IPS DF 4.7 (cell line): ENCODE measurements at regions not wholly inside any gene's neighbourhood (a gene's known extent, or its start where the extent isn't known, plus 50 kb on each side); places are given as distances from the start of the nearest gene placed in this dataset.

ENCODE experiments used
- DNase-seq: peaks from one replicate; pipeline ENCODE4 v3.0.0-alpha.2; 2013; ENCODE audit warnings: low spot score; ENCODE audit errors: extremely low read depth

DNA sequence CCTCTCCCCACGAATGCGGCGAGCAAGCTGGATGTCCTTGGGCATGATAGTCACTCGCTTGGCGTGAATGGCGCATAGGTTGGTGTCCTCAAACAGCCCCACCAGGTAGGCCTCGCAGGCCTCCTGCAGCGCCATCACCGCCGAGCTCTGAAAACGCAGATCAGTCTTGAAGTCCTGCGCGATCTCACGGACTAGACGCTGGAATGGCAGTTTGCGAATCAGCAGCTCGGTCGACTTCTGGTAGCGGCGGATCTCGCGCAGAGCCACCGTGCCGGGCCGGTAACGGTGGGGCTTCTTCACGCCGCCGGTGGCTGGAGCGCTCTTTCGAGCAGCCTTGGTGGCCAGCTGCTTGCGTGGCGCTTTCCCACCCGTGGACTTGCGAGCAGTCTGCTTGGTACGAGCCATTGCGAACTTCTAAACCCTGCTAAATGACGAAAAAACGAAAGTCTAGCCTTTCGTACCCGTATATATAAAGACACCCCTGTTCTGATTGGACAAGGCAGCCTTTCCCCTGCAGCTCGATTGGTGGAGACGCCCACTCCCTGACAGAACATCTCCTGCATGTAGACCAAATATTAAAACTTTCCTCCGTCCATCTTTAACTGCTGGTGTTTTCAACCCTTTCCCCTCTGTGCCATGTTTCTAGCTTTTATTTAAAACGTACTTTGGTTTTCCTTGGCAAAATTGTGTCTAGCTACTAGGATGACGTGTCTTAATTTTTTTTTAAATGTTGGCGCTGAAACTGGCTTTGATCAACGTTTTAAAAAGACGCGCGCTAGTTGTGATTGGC is 109.8 kb downstream of the HFE start:
- DNase-seq: no peak

GRCh38 chr6:26197636-26197932 is 110.4 kb downstream of the HFE start:
- DNase-seq: no peak

DNA sequence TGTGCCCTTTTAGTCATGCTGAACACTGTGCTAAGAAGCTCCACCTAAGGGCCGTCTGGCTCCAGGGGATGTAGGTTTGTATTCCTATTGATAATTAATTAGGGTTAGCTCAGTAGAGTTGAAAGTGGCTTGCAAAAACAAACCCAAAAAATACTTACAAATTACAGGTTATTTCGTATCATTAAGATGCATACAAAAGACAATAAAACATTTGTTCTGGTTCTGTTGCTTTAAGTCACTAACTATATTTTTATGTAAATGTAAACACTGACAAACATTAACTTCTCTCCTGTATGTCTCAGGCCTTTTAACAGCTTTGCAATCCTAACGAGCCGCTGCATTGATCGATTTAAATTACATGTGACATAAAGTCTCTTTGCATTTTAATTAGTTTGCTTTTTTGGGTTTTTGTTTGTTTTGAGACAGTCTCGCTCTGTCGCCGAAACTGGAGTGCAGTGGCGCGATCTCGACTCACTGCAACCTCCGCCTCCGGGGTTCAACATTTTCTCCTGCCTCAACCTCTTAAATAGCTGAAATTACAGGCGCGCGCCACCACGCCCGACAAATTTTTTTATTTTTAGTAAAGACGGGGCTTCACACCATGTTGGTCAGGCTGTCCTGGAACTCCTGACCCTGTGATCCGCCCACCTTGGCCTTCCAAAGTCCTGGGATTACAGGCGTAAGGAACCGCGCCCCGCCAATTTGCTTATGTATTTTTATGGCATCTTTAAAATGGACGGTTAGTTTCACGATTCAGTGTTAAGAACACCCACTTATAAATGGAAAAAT is 110.9 kb downstream of the HFE start:
- no peak for DNase-seq

GRCh38 chr6:26198722-26199056 is 111.5 kb downstream of the HFE start:
- DNase-seq: no peak

DNA sequence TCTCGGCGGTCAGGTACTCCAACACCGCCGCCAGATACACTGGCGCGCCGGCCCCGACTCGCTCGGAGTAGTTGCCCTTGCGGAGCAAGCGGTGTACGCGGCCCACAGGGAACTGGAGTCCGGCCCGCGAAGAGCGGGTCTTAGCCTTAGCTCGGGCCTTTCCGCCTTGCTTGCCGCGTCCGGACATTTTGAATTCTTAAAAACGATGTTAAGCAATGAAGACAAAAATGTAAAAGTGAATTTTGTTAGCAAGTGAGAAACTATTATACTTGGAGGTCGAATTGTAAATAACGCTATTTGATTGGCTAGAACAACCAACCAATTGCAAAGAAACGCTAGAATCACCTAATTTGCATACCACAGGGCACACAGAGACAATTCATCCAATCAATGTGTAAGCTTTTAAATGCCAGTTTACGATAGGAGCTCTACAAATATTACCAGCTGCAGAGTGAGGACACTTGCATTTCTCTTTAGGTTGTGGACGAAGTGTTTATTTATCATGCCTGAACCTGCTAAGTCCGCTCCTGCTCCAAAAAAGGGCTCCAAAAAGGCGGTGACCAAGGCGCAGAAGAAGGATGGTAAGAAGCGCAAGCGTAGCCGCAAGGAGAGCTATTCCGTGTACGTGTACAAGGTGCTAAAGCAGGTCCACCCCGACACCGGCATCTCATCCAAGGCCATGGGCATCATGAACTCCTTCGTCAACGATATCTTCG is 112.0 kb downstream of the HFE start:
- no peak for DNase-seq

- DNase-seq: no peak
Measured at GRCh38 chr6:26199773-26200764, 112.8 kb downstream of the HFE start.

DNA sequence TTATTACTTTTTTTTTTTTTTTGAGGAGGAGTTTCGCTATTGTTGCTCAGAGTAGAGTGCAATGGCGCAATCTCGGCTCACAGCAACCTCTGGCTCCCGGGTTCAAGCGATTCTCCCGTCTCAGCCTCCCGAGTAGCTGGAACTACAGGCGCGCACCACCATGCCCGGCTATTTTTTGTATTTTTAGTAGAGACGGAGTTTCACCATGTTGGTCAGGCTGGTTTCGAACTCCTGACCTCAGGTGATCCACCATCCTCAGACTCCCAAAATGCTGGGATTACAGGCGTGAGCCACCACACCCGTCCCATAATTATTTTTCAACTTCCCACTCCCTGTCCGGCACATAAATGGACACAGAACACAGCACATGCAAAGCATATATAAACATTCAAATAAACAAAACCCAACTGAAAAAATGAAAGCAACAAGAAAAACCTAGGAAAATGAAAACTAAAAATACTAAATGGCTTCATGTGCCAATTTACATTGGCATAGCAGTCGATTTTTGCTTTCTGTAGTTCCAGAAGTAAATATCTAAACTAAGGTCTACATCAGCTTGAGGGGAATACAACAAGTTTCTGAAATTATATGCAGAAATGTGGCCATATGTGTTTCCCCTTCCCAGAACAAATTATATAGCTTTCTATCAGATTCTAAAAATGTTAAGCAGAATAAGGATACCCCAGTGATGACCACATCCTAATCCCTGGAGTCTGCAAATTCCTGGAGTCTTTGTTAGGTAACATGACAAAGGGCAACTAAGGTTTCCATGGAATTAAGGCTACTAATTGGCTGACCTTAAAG is 113.9 kb downstream of the HFE start:
- no peak for DNase-seq

DNA sequence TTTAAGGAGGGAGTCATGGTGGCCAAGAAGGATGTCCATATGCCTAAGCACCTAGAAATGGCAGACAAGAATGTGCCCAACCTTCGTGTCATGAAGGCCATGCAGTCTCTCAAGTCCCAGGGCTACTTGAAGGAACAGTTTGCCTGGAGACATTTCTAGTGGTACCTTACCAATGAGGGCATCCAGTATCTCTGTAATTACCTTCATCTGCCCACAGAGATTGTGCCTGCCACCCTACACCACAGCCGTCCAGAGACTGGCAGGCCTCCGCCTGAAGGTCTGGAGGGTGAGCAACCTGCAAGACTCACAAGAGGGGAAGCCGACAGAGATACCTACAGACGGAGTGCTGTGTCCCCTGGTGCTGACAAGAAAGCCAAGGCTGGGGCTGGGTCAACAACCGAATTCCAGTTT is 115.0 kb downstream of the HFE start:
- DNase-seq: no peak

GRCh38 chr6:26202811-26203583 is 115.8 kb downstream of the HFE start:
- DNase-seq: no peak

GRCh38 chr6:26204332-26205160 is 117.3 kb downstream of the HFE start:
- DNase-seq: no peak

GRCh38 chr6:26205161-26205624 is 118.0 kb downstream of the HFE start:
- DNase-seq: no peak

- no peak for DNase-seq
Measured at GRCh38 chr6:26205625-26206574, 118.7 kb downstream of the HFE start.

DNA sequence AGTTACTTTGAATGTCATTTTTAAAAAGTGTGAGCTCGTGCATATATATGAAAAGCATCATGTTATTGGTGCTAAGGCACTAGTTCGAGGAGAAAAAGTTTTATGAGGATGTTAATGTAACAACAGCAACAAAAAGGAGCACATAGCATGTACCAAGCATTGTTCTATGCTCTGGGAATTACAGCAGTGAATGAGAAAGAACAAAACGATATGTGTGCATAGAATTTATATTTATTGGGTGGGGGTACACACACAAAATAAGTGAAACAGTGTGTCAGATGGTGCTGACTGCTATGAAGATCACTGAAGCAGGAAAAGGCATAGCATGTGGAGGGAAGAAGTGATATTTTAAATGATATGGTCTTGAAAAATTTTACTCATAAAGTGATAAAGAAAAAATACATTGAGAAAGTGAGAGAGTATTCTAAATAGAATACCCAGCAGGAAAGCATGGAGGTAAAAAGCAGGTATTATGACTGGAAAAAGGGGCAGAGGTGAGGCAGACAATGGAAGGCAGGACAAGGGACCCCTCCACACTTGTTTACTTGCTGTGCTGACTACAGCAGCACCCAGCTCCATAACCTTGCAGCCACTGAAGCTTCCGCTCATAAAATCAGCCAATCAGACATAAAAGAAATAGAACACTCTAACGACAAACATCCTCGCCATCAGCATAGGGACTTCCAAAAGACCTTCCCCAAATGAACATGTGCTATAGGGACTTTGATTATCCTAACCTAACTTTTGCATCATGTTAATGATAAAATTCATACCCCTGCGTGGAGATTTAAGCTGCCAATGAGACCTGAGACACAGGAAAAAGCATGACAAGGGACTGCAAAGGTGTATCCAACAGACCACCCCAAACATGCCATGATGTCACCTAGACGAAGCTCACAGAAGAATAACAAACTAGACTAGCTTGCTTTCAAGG is 119.9 kb downstream of the HFE start:
- no peak for DNase-seq

- no peak for DNase-seq
Measured at GRCh38 chr6:26211963-26212362, 124.7 kb downstream of the HFE start.

DNA sequence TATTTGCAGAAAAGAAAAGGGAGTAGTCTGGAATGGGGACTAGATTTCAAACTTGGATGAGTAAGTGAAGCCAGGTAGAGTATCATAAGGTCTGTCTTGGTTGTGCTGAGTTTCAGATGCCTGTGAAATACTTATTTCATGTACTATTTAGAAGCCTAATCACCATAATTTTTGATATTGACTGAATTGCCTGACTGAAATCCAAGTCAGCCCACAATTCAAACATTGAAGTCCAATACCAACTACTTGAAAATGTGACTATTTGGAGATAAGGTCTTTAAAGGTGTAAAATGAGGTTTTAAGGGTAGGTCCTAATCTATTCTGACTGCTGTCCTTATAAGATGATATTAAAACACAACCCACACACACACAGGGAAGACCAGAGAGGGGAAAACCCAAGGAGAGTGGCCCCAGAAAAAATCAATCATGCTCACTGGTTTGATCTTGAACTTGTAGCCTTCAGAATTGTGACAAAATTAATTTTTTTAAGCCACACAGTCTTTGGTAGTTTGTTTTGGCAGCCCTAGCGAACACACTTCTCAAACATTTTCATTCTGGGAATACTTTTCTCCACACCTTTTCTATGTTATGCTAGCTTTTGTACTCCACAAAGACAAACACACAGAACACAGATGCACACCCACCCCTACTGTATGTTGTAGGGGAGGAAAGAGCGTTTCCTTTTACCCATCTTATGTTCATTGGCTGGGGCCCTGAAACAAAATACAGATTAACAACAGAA is 126.3 kb downstream of the HFE start:
- no peak for DNase-seq
